ENCODE measurements at regions not wholly inside any gene's neighbourhood (a gene's known extent, or its start where the extent isn't known, plus 50 kb on each side); places are given as distances from the start of the nearest gene placed in this dataset.

DNA sequence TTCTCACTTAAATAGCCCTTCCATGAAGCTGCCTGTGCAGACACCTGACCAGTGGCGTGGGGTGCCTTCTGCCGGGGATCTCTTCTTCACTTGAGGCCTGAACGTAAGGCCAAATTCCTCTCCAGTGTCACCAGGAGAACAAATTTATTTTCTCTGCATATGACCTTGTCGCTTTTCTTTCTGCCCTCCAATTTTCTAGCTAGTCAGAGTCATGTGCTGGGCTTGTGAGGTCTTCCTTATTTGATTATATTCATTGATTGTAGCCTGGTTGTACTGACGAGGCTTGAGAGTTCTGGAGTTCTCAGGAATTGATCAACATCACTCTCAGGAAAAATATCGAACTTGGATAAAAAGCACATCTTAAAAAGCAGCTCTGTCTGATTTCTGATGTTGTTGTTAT lies 255.7 kb downstream of the BUB3 start:
- Mint-ChIP-seq H3K4me3 (no peak overlapping the region), H3K9me3 (peaks cover 8% of the 10 kb centered on the region), H3K27me3 (peaks cover 7% of the 10 kb centered on the region), H3K4me1 (ENCODE audit: low read depth) (no peaks in the 10 kb centered on the region), H3K36me3 (ENCODE audit: low read depth) (no peaks in the 10 kb centered on the region), H3K27ac (no peak overlapping the region)
- DNase-seq = no peak

DNA sequence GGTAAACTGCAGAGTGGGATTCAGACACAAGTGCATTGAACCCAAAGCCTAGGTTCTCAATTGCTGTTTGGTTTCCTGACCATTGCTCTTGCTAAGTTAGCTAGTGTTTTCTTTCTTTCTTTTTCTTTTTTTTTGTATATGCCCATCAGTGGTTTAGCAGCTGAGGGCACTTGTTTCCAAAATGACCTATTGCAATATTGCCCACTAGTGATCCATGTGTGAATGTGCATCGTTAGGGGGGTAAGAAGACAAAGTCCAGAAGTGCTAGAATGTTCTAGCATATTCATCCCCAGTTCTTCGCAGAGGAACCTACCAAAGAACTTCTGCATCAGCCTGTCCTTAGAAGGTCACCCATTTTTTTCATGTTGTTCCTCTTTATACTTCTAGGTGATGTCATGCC lies 252.8 kb upstream of the GPR26 start:
- no peak overlapping the region for H3K27ac Mint-ChIP-seq
- H3K4me1 Mint-ChIP-seq (ENCODE audit: low read depth) = no peaks in the 10 kb centered on the region
- H3K27me3 Mint-ChIP-seq = peaks cover 10% of the 10 kb centered on the region
- no peak for DNase-seq
- no peak overlapping the region for H3K4me3 Mint-ChIP-seq
- no peaks in the 10 kb centered on the region for H3K36me3 Mint-ChIP-seq (ENCODE audit: low read depth)
- H3K9me3 Mint-ChIP-seq = no peaks in the 10 kb centered on the region

DNA sequence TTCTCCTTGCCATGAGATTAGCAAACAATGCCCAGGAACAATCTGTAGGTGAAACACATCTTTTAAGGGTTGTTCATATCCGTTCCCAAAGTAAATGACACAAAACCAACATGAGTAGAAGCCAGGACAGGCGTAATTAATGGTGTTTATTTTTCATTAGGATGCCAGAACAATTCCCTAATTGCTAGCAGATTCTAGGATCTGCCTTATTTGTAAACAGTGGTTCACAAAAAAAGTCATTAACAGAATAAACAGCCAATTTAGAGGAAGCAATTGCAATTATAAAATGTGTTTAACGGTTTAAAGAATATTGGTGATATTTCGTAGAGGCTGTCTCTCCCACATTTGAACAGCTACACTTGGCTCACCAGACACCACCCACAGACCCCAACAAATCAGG lies 250.6 kb upstream of the GPR26 start:
- no peaks in the 10 kb centered on the region for H3K4me1 Mint-ChIP-seq (ENCODE audit: low read depth)
- H3K9me3 Mint-ChIP-seq = no peaks in the 10 kb centered on the region
- H3K36me3 Mint-ChIP-seq (ENCODE audit: low read depth) = no peaks in the 10 kb centered on the region

DNA sequence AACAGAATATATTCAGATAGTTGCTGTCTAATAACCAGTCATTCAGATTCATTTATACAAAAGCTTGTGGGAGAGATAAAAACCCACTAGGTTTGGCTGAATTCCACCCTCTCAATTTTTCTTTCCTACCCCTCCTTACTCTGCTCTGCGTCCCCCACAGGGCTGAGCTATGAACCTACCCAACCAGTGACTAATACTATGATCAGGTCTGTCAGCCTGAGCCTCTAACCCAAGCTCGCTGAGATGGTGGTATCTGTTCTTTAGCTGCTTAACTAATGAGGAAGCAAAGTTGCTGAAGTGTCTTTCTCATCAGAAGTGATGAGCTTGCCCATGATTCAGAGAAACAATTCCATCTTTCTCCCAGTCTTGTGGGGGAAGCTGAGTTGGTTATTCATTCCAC lies 248.7 kb upstream of the GPR26 start:
- Mint-ChIP-seq H3K4me1 (ENCODE audit: low read depth) (no peaks in the 10 kb centered on the region), H3K9me3 (no peaks in the 10 kb centered on the region), H3K4me3 (no peak overlapping the region), H3K27ac (no peak overlapping the region), H3K27me3 (peaks cover 18% of the 10 kb centered on the region), H3K36me3 (ENCODE audit: low read depth) (no peaks in the 10 kb centered on the region)
- DNase-seq = no peak

More for the DNA sequence above, 250.6 kb upstream of the GPR26 start:
- no peak for DNase-seq
- Mint-ChIP-seq H3K27ac (no peak overlapping the region), H3K4me3 (no peak overlapping the region), H3K27me3 (peaks cover 18% of the 10 kb centered on the region)

DNA sequence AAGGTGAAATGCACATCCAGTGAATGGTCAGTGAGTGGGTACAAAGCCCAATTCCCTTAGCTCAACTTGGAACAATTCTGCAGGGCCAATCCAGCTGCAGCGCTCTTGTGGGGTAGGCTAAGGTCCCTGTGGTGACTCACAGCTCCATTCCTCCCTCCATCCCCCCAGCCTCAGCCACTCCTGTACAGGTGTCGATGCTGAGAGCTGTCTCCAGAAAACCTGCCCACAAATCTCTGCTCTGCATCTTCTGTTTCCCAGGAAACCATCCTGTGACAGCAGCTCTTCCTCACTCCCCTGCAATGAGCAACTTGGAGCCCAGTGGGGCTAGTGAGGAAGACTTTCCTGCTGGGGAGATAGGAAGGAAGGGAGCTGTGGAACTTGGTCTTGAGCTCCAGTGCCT lies 244.7 kb upstream of the GPR26 start:
- Mint-ChIP-seq H3K9me3 (no peaks in the 10 kb centered on the region), H3K27me3 (peaks cover 20% of the 10 kb centered on the region), H3K36me3 (ENCODE audit: low read depth) (no peaks in the 10 kb centered on the region), H3K4me3 (no peak overlapping the region), H3K4me1 (ENCODE audit: low read depth) (no peaks in the 10 kb centered on the region), H3K27ac (no peak overlapping the region)
- no peak for DNase-seq

DNA sequence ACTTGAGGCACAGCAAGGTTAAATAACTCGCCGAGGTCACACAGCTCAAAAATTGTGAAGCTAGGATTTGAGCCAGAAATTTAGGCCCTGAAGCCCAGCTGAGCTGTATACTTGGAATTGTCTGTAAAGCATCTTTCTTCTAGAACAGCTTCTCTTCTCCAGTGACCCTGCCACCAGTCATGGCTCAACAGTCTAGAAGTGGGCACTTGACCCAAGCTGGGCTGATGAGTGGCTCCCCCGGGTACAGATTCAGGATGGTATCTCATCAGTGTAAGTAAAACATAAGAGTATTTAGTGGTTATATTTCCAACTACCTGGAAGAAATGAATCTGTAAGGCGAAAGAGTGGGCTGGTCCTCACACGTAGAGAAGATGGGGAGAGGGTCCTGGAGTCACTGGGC lies 243.9 kb upstream of the GPR26 start:
- no peak for DNase-seq
- Mint-ChIP-seq H3K4me1 (ENCODE audit: low read depth) (no peaks in the 10 kb centered on the region), H3K9me3 (no peaks in the 10 kb centered on the region), H3K4me3 (no peak overlapping the region), H3K36me3 (ENCODE audit: low read depth) (no peaks in the 10 kb centered on the region), H3K27ac (no peak overlapping the region), H3K27me3 (peaks cover 19% of the 10 kb centered on the region)

DNA sequence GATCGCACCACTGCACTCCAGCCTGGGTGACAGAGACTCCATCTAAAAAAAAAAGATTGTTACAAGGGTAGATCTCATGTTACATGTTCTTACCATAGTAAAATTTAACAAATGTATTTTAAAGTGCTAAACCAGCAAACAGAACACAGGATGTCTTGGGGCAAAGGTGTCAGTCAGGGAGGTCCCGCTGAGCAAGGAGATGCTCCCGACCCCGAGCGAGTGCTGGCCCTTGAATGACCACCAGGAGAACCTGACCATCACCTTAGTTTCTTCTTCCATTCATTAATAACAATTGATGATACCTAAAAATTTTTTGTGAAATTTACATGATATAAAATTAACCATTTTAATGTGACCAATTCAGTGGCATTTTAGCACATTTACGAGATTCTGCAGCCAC lies 241.6 kb upstream of the GPR26 start:
- no peak overlapping the region for H3K4me3 Mint-ChIP-seq
- no peak overlapping the region for H3K27ac Mint-ChIP-seq
- no peaks in the 10 kb centered on the region for H3K9me3 Mint-ChIP-seq
- no peaks in the 10 kb centered on the region for H3K4me1 Mint-ChIP-seq (ENCODE audit: low read depth)
- H3K36me3 Mint-ChIP-seq (ENCODE audit: low read depth) = no peaks in the 10 kb centered on the region
- H3K27me3 Mint-ChIP-seq = peaks cover 16% of the 10 kb centered on the region
- DNase-seq = no peak

DNA sequence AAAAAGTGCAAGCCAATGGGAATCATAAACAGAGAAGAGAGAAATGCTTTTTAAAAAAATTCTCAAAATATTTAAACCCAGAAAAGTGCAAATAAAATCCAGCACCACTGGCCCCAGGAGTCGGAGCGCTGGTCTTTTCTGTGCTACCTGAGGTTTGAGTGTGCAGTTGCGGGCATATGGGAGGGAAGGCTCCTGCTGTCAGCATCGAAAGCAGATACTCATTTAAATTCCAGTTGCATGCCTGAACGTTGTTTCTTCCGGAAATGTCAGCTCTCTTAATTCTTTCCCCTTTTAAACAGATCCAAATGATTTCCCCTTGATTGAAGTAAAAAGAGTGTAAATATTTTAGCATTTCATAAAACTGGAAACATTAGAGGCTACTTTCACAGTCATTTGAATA lies 240.5 kb upstream of the GPR26 start:
- Mint-ChIP-seq H3K9me3 (no peaks in the 10 kb centered on the region), H3K4me1 (ENCODE audit: low read depth) (no peaks in the 10 kb centered on the region), H3K27ac (no peak overlapping the region), H3K27me3 (peaks cover 17% of the 10 kb centered on the region), H3K36me3 (ENCODE audit: low read depth) (no peaks in the 10 kb centered on the region), H3K4me3 (no peak overlapping the region)
- DNase-seq = no peak

DNA sequence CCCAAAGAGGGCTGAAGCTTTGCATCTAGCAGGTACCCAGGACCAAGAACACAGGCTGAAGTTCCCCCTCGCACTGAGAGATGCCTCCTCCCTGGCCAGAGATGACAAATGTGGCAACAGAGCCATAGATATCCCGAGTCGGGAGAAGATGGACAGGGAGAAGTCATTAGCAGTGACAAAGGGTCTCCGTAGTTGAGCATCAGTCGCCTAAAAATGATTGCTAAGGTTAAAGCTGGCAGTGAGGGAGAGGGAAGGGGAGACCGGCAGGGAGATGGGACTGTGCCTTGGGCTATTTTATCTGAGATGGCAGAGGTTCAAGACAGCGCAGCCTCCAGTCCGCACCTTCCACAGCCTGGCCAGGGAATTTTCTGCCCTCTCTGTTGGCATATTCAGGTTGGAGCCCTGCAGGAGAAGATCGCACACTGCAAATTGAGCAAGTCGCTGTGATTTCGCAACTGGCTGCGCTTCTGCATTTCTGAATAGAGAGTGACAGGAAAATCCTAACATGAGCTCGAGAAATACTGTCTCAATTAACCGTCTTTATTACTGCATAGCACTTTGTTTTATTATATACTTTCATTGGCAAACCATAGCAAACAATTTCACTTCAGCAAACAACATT lies 238.9 kb upstream of the GPR26 start:
- no peaks in the 10 kb centered on the region for H3K36me3 Mint-ChIP-seq (ENCODE audit: low read depth)
- no peaks in the 10 kb centered on the region for H3K9me3 Mint-ChIP-seq
- no peaks in the 10 kb centered on the region for H3K4me1 Mint-ChIP-seq (ENCODE audit: low read depth)
- H3K27me3 Mint-ChIP-seq = peaks cover 17% of the 10 kb centered on the region
- no peak for DNase-seq
- no peak overlapping the region for H3K4me3 Mint-ChIP-seq
- H3K27ac Mint-ChIP-seq = no peak overlapping the region

DNA sequence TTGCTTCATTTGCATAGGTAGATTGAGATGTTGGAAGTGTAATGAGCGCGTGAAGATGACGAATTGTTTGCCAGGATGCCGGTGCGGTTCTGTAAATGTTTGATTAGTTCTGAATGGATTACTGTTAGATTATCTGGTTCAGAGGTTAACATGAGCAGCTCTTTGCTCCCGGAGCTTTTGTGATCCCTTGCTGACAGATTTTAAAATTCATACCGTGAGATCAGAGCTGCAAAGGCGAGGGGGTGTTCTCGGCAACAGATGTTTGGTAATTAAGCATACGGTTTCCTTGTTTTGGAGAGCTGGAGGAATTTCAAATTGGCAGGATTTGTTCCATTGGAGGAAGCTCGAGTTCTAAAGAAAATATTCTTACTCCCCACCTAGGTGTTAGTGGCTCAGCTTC lies 237.8 kb upstream of the GPR26 start:
- Mint-ChIP-seq H3K27ac (no peak overlapping the region), H3K36me3 (ENCODE audit: low read depth) (no peaks in the 10 kb centered on the region), H3K4me3 (no peak overlapping the region), H3K9me3 (no peaks in the 10 kb centered on the region), H3K4me1 (ENCODE audit: low read depth) (no peaks in the 10 kb centered on the region), H3K27me3 (peaks cover 17% of the 10 kb centered on the region)
- DNase-seq = no peak

DNA sequence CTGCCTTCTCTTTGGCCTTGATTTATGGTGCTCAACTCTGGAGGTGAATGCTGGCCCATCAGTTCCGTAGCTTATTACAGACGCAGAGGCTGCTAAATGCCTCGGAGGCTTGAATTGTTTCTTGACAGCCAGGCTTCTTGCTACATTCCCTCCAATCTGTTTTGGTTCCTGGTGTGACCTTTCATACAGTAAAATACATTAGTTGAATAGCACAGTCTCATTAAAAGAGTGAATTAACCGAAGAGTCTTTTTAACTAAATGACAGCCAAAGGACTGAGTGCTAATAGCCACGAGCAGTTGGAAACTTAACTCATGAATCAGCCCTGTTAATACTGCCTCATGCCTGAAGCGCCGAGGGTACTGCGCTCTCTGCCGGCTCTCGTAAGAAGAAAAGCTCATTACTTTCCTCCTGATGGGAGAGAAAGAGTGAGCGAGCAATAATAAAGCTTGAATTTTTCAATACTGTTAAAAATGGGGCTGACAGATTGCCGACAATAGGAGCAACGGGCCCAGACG lies 236.4 kb upstream of the GPR26 start:
- no peak overlapping the region for H3K4me3 Mint-ChIP-seq
- no peak for DNase-seq
- H3K4me1 Mint-ChIP-seq (ENCODE audit: low read depth) = no peaks in the 10 kb centered on the region
- H3K27ac Mint-ChIP-seq = no peak overlapping the region
- H3K9me3 Mint-ChIP-seq = no peaks in the 10 kb centered on the region
- H3K27me3 Mint-ChIP-seq = peaks cover 11% of the 10 kb centered on the region
- no peaks in the 10 kb centered on the region for H3K36me3 Mint-ChIP-seq (ENCODE audit: low read depth)

DNA sequence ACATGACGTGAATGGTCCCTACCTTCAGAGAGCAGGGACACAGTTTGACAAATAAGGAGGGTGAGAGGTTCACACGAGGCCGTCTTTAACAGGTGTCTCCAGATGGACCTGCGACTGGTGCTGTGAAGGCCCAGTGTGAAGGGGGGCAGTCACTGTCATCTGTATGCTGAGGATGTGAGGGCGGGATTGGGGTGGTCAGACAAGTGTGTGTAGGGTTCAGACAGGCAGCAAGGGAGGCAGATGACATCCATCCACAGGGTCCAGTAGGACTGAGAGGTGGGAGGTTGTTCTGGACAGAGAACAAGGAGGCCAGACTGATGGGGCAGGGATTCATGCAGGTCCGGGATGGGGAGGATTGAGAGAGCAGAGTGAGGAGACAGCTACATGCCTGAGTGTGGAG lies 232.6 kb upstream of the GPR26 start:
- Mint-ChIP-seq H3K27ac (no peak overlapping the region), H3K4me1 (ENCODE audit: low read depth) (no peaks in the 10 kb centered on the region), H3K27me3 (peaks cover 5% of the 10 kb centered on the region), H3K9me3 (no peaks in the 10 kb centered on the region), H3K36me3 (ENCODE audit: low read depth) (no peaks in the 10 kb centered on the region), H3K4me3 (no peak overlapping the region)
- no peak for DNase-seq

DNA sequence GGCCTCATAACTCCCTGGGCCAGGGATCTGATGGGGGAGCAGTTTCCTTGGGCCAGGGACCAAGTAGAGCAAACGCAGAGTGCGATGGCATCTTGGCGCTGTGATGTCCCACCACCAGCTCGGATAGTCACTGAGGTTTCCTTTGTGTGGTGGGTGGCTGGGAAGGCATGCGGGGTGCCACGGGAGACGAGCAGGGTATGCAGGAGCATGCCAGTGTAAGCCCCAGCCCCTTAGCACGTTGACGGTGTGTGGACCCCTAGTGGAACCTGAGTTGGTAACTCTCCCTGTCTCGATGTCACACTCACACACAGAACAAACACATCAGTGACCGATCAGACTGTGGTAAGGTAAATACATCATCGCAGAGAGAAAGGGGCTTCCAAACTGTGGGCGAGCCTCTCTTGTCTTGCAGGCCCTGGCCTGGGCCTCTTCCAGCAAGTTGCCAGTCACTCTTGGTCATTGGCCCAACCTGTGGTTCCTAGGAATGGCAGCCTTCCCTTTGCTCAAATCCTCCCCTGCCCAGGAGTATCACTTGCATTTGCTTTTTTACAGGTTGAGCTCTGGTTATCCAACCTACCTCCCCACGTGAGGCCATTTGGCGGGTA lies 231.6 kb upstream of the GPR26 start:
- Mint-ChIP-seq H3K27ac (no peak overlapping the region), H3K27me3 (peaks cover 3% of the 10 kb centered on the region), H3K9me3 (no peaks in the 10 kb centered on the region), H3K4me1 (ENCODE audit: low read depth) (no peaks in the 10 kb centered on the region), H3K36me3 (ENCODE audit: low read depth) (no peaks in the 10 kb centered on the region), H3K4me3 (no peak overlapping the region)
- DNase-seq = no peak

DNA sequence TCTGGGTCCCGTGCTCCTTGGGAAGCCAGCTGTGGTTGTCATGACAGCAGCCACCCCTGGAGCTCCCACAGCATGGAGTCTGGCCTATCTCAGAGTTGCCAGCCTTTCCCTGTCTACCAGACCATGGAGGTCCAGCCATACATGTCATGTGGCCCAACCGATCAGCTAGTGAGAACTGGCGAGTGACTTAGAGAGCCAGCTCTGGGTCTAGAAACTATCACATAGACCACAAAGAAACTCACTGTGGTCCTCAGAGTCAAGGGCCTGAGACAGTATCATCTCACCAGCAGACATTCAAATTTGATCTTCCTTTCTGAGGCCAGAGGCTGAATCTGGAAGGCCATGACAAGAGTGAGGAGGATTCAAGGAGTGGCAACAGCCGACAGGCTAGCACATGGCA lies 223.3 kb upstream of the GPR26 start:
- Mint-ChIP-seq H3K4me3 (no peak overlapping the region), H3K27me3 (peaks cover 13% of the 10 kb centered on the region), H3K4me1 (ENCODE audit: low read depth) (no peaks in the 10 kb centered on the region), H3K9me3 (no peaks in the 10 kb centered on the region), H3K27ac (no peak overlapping the region), H3K36me3 (ENCODE audit: low read depth) (no peaks in the 10 kb centered on the region)
- DNase-seq = no peak

DNA sequence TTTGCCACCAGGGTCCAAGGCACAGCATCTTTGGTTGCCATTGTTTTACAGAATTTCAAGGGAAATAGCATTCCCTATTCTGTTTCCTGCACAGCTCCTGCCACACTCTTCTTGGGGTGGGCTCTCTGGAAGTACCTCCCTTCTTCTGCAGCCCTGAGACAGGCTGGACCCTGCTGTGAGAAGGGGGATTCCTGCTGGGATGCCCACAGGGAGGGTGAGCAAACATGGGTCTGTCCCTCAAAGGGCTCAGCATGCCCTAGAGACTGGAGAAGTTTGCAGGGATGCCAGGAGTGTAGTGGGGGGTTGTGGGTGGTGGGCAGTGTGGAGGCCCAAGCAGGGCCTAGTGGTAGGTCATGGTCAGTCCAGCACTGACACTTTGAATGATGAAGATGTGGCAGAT lies 222.2 kb upstream of the GPR26 start:
- Mint-ChIP-seq H3K36me3 (ENCODE audit: low read depth) (no peaks in the 10 kb centered on the region), H3K27me3 (peaks cover 13% of the 10 kb centered on the region), H3K9me3 (no peaks in the 10 kb centered on the region), H3K27ac (no peak overlapping the region), H3K4me1 (ENCODE audit: low read depth) (no peaks in the 10 kb centered on the region), H3K4me3 (no peak overlapping the region)
- no peak for DNase-seq
